ENCODE measurements at regions not wholly inside any gene's neighbourhood (a gene's known extent, or its start where the extent isn't known, plus 50 kb on each side); places are given as distances from the start of the nearest gene placed in this dataset.

GRCh38 chr13:83414393-83414792 lies 467.9 kb downstream of the SLITRK1 start:
- Histone ChIP-seq H3K4me1 (ENCODE audit: control insufficient read depth, insufficient read depth, low read length) (no peaks in the 10 kb centered on the region), H3K4me3 (ENCODE audit: low read depth, low read length) (no peak overlapping the region), H3K27ac (ENCODE audit: extremely low read depth, low read depth, low read length) (no peak overlapping the region), H3K9me3 (ENCODE audit: control insufficient read depth, insufficient read depth, low read depth, low read length) (no peaks in the 10 kb centered on the region), H3K36me3 (ENCODE audit: control insufficient read depth in 2 of 2, insufficient read depth in 1 of 2, low read length in 2 of 2) (no peaks in the 10 kb centered on the region)
- CTCF ChIA-PET: no interaction called here
- TF ChIP-seq ZNF548 (tag by site-specific recombination; IDR thresholded peaks at IDR 0.05) (no peak), ZNF623 (tag by site-specific recombination; IDR thresholded peaks at IDR 0.05) (no peak), ZNF335 (tag by site-specific recombination; conservative IDR thresholded peaks at IDR 0.05) (no peak), ZBTB44 (tag by site-specific recombination; IDR thresholded peaks at IDR 0.05) (no peak), KLF8 (tag by site-specific recombination; IDR thresholded peaks at IDR 0.05) (no peak), ZBTB48 (tag by site-specific recombination; IDR thresholded peaks at IDR 0.05) (no peak), ZFHX2 (tag by site-specific recombination; conservative IDR thresholded peaks at IDR 0.05) (no peak)
- POLR2A ChIA-PET: no interaction called here

- Histone ChIP-seq H3K4me3 (ENCODE audit: low read depth, low read length) (no peak overlapping the region), H3K9me3 (ENCODE audit: control insufficient read depth, insufficient read depth, low read depth, low read length) (no peaks in the 10 kb centered on the region), H3K36me3 (ENCODE audit: control insufficient read depth in 2 of 2, insufficient read depth in 1 of 2, low read length in 2 of 2) (no peaks in the 10 kb centered on the region), H3K27ac (ENCODE audit: extremely low read depth, low read depth, low read length) (no peak overlapping the region), H3K4me1 (ENCODE audit: control insufficient read depth, insufficient read depth, low read length) (no peaks in the 10 kb centered on the region)
- ChIA-PET CTCF (no interaction called here), POLR2A (no interaction called here)
- TF ChIP-seq ZNF16 (tag by site-specific recombination; IDR thresholded peaks at IDR 0.05; ENCODE audit: low read depth) (no peak), ZNF510 (tag by site-specific recombination; IDR thresholded peaks at IDR 0.05; ENCODE audit: insufficient replicate concordance) (no peak), ZNF398 (tag by site-specific recombination; IDR thresholded peaks at IDR 0.05) (no peak), ZNF266 (tag by site-specific recombination; IDR thresholded peaks at IDR 0.05; ENCODE audit: low read depth) (no peak), ZNF792 (tag by site-specific recombination; IDR thresholded peaks at IDR 0.05) (no peak), ZNF639 (tag by site-specific recombination; IDR thresholded peaks at IDR 0.05) (no peak), ZEB2 (tag by site-specific recombination; IDR thresholded peaks at IDR 0.05) (no peak), BCL6B (tag by site-specific recombination; IDR thresholded peaks at IDR 0.05) (no peak), ZNF423 (tag by site-specific recombination; IDR thresholded peaks at IDR 0.05) (no peak), ZNF513 (tag by site-specific recombination; IDR thresholded peaks at IDR 0.05) (no peak), KLF16 (tag by site-specific recombination; IDR thresholded peaks at IDR 0.05) (no peak)
Observed at GRCh38 chr13:83386609-83387008, 495.7 kb downstream of the SLITRK1 start.
